Neural cell (in vitro differentiated cells): ENCODE measurements at regions not wholly inside any gene's neighbourhood (a gene's known extent, or its start where the extent isn't known, plus 50 kb on each side); places are given as distances from the start of the nearest gene placed in this dataset.

Experiments used
- H2AFZ ChIP-seq: fragments of 200-600, 300-800 bp; sonication (generic), shearing (Covaris generic); 2 replicates; pipeline ENCODE4 v1.6.0; 2014; ENCODE audit warnings: low read depth, mild to moderate bottlenecking, antibody characterized with exemption, low read length, moderate library complexity
- H3F3A ChIP-seq: fragments of 200-600 bp; shearing (Covaris generic); 2 replicates; pipeline ENCODE4 v1.6.1; 2016; ENCODE audit warnings: mild to moderate bottlenecking, moderate library complexity, mixed read lengths, antibody characterized with exemption, low read length; ENCODE audit not compliant: insufficient read depth, poor library complexity, severe bottlenecking
- H3K27ac ChIP-seq: fragments of 200-600, 300-800 bp; sonication (generic), shearing (Covaris generic); 2 replicates; pipeline ENCODE4 v1.5.1; 2014; ENCODE audit warnings: mild to moderate bottlenecking, low read length, moderate library complexity
- H3K27me3 ChIP-seq: fragments of 300-800, 200-600 bp; sonication (generic), shearing (Covaris generic); 2 replicates; pipeline ENCODE4 v1.6.0; 2014; ENCODE audit warnings: mild to moderate bottlenecking, low read depth, low read length, moderate library complexity; ENCODE audit not compliant: insufficient read depth
- H3K36me3 ChIP-seq: fragments of 300-800, 200-600 bp; sonication (generic), shearing (Covaris generic); 2 replicates; pipeline ENCODE4 v1.5.1; 2014; ENCODE audit warnings: mild to moderate bottlenecking, antibody characterized with exemption, low read length, moderate library complexity; ENCODE audit not compliant: insufficient read depth
- H3K4me2 ChIP-seq: fragments of 300-800, 200-600 bp; sonication (generic), shearing (Covaris generic); 2 replicates; pipeline ENCODE4 v1.6.0; 2014; ENCODE audit warnings: mild to moderate bottlenecking, low read length
- H3K4me3 ChIP-seq: fragments of 300-800, 200-600 bp; sonication (generic), shearing (Covaris generic); 2 replicates; pipeline ENCODE4 v1.5.1; 2014; ENCODE audit warnings: mild to moderate bottlenecking, low read length, moderate library complexity
- H3K79me2 ChIP-seq: fragments of 200-600 bp; shearing (Covaris generic); replicated peaks from 2 replicates; pipeline ENCODE4 v1.6.0; 2014; ENCODE audit warnings: mild to moderate bottlenecking, low read length, moderate library complexity; ENCODE audit not compliant: insufficient read depth
- H3K9ac ChIP-seq: fragments of 300-800, 200-600 bp; sonication (generic), shearing (Covaris generic); 2 replicates; pipeline ENCODE4 v1.6.1; 2016; ENCODE audit warnings: mild to moderate bottlenecking, low read length, mixed read lengths
- H3K9me2 ChIP-seq: fragments of 200-600 bp; shearing (Covaris generic); 2 replicates; pipeline ENCODE4 v1.6.1; 2016; ENCODE audit warnings: mild to moderate bottlenecking, low read length, mixed read lengths; ENCODE audit not compliant: insufficient read depth
- H3K9me3 ChIP-seq: fragments of 200-600, 300-800 bp; sonication (generic), shearing (Covaris generic); 2 replicates; pipeline ENCODE4 v1.6.1; 2016; ENCODE audit warnings: mild to moderate bottlenecking, mixed run types, low read length, moderate library complexity, mixed read lengths
- H4K20me1 ChIP-seq: fragments of 200-600 bp; shearing (Covaris generic); 2 replicates; pipeline ENCODE4 v1.6.1; 2016; ENCODE audit warnings: mild to moderate bottlenecking, mixed run types; ENCODE audit not compliant: insufficient read depth
- CTCF ChIP-seq: fragments of 450-650 bp; IDR thresholded peaks from 2 replicates; pipeline ENCODE4 v1.5.1; 2014; ENCODE audit warnings: antibody characterized with exemption, mild to moderate bottlenecking, moderate library complexity; ENCODE audit not compliant: poor library complexity, severe bottlenecking
- EP300 ChIP-seq: fragments of 450-650 bp; conservative IDR thresholded peaks from 2 replicates; pipeline ENCODE4 v1.6.1; 2014; ENCODE audit warnings: antibody characterized with exemption, mild to moderate bottlenecking, moderate library complexity; ENCODE audit not compliant: poor library complexity, severe bottlenecking
- EZH2 ChIP-seq: fragments of 200-600, 300-800 bp; shearing (Covaris generic), sonication (generic); IDR thresholded peaks from 2 replicates; pipeline ENCODE4 v1.6.1; 2014; ENCODE audit warnings: antibody characterized with exemption, low read length, borderline replicate concordance, mild to moderate bottlenecking; ENCODE audit not compliant: insufficient read depth, poor library complexity, severe bottlenecking
- MXI1 ChIP-seq: fragments of 450-650 bp; conservative IDR thresholded peaks from 2 replicates; pipeline ENCODE4 v1.6.1; 2014; ENCODE audit warnings: antibody characterized with exemption, mild to moderate bottlenecking; ENCODE audit not compliant: poor library complexity, severe bottlenecking
- POLR2AphosphoS5 ChIP-seq: IDR thresholded peaks from 2 replicates; pipeline ENCODE4 v1.6.1; 2012
- RAD21 ChIP-seq: fragments of 450-650 bp; conservative IDR thresholded peaks from 2 replicates; pipeline ENCODE4 v1.6.1; 2014; ENCODE audit warnings: antibody characterized with exemption, mild to moderate bottlenecking, moderate library complexity
- REST ChIP-seq: IDR thresholded peaks from 2 replicates; pipeline ENCODE4 v1.6.1; 2012; ENCODE audit warnings: borderline replicate concordance
- SMC3 ChIP-seq: fragments of 450-650 bp; conservative IDR thresholded peaks from 2 replicates; pipeline ENCODE4 v1.6.1; 2014; ENCODE audit warnings: antibody characterized with exemption, mild to moderate bottlenecking, moderate library complexity; ENCODE audit not compliant: poor library complexity
- TAF1 ChIP-seq: IDR thresholded peaks from 2 replicates; pipeline ENCODE4 v1.6.1; 2012; ENCODE audit warnings: low read depth

GRCh38 chr10:60654813-60655464 lies 123.3 kb upstream of the CDK1 start:
- no peak overlapping the region for H3K4me3 ChIP-seq
- H3K9ac ChIP-seq, result no peak overlapping the region
- H3K79me2 ChIP-seq, result no peaks in the 10 kb centered on the region
- H3K9me2 ChIP-seq, result no peaks in the 10 kb centered on the region
- no peak overlapping the region for H3K27ac ChIP-seq
- H4K20me1 ChIP-seq, result no peaks in the 10 kb centered on the region
- TF ChIP-seq MXI1 (no peak), EP300 (no peak), RAD21 (no peak), POLR2AphosphoS5 (no peak), EZH2 (no peak), CTCF (no peak), TAF1 (no peak), SMC3 (no peak), REST (no peak)
- no peaks in the 10 kb centered on the region for H3F3A ChIP-seq
- H3K36me3 ChIP-seq, result no peaks in the 10 kb centered on the region
- no peak overlapping the region for H2AFZ ChIP-seq
- H3K27me3 ChIP-seq, result no peaks in the 10 kb centered on the region
- no peaks in the 10 kb centered on the region for H3K9me3 ChIP-seq
- H3K4me2 ChIP-seq, result no peak overlapping the region

GRCh38 chr10:60652628-60653027 lies 125.7 kb upstream of the CDK1 start:
- TF ChIP-seq TAF1 (no peak), CTCF (no peak), RAD21 (no peak), MXI1 (no peak), SMC3 (no peak), REST (no peak), EZH2 (no peak), POLR2AphosphoS5 (no peak), EP300 (no peak)
- Histone ChIP-seq H3K4me2 (no peak overlapping the region), H4K20me1 (no peaks in the 10 kb centered on the region), H3K27ac (no peak overlapping the region), H3K4me3 (no peak overlapping the region), H3K79me2 (no peaks in the 10 kb centered on the region), H3K9ac (no peak overlapping the region), H3K9me2 (no peaks in the 10 kb centered on the region), H2AFZ (no peak overlapping the region), H3K27me3 (no peaks in the 10 kb centered on the region), H3F3A (no peaks in the 10 kb centered on the region), H3K36me3 (no peaks in the 10 kb centered on the region), H3K9me3 (no peaks in the 10 kb centered on the region)
